ENCODE measurements at regions not wholly inside any gene's neighbourhood (a gene's known extent, or its start where the extent isn't known, plus 50 kb on each side); places are given as distances from the start of the nearest gene placed in this dataset.

DNA sequence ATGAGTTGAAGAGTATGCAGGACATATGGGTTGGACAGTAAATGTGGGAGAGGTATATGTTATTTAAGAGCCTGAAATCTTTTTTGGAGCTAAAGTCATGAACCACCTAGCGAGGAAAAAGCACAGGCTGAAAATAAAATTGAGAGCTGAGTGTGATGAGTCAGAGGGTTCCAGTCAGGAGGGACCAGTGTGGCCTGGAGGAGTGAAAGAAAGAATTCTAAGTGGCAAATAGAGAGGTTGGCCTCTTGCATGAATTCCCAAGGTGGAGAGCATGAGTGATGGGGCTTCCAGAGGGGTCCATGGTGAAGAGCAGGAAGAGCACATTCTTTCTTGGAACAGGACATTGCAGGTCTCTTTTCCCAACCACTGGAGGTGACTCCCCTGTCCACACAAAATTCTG, 282.6 kb downstream of the TDRD15 start:
- Mint-ChIP-seq H3K27me3 (no peaks in the 10 kb centered on the region), H3K36me3 (no peaks in the 10 kb centered on the region)
- ATAC-seq (ENCODE audit: low read depth in 2 of 2), result no peak

DNA sequence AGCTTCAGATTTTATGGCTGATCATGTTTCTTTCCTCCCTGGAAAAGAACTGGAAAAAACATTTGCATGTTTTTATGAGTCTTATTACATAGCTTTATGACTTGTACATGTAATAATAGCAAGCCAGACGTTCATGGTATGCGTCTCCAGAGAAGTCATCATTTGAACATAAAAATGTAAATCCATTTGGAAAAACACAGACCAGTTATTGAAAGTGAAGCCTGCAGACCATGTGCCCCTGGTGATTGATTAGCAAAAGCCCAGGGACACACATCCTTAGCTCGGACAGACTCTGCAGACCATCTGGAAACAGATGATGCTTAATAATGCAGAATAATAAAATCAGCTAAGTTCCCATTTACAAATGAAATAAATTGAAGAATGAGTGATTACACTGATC, 283.1 kb downstream of the TDRD15 start:
- no peak for ATAC-seq (ENCODE audit: low read depth in 2 of 2)
- H3K27ac Mint-ChIP-seq, result no peak overlapping the region
- H3K27me3 Mint-ChIP-seq, result no peaks in the 10 kb centered on the region
- H3K4me3 Mint-ChIP-seq, result no peak overlapping the region
- no peaks in the 10 kb centered on the region for H3K4me1 Mint-ChIP-seq
- peaks cover 0 to 9% (median 2%) of the 10 kb centered on the region in 7 donors for H3K9me3 Mint-ChIP-seq
- H3K36me3 Mint-ChIP-seq, result no peaks in the 10 kb centered on the region
- DNase-seq, result no peak

More for the DNA sequence above, 282.6 kb downstream of the TDRD15 start:
- H3K4me1 Mint-ChIP-seq, result no peaks in the 10 kb centered on the region
- DNase-seq, result no peak
- peaks cover 0 to 9% (median 0%) of the 10 kb centered on the region in 7 donors for H3K9me3 Mint-ChIP-seq
- no peak overlapping the region for H3K27ac Mint-ChIP-seq
- no peak overlapping the region for H3K4me3 Mint-ChIP-seq

DNA sequence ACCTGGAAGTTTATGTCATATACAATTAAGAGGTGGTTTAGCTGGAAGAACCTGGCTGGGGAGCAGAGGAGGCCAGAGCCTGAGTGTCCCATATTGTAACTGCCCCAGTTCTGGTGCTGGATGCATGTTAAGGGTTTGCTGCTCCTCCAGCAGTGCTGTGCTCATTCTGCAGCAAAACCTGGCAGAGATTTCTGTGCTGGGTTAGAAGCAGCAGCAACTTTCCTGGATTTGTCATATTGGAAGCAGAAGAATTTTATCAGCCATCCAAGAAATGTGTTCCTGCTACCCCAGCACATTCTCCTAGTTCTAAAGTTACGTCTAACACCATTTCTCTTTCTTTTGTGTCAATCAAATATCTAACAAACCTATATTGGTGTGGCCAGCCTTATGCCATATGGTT, 284.1 kb downstream of the TDRD15 start:
- Mint-ChIP-seq H3K36me3 (no peaks in the 10 kb centered on the region), H3K9me3 (peaks cover 0 to 4% (median 0%) of the 10 kb centered on the region in 7 donors), H3K27me3 (no peaks in the 10 kb centered on the region), H3K4me3 (no peak overlapping the region), H3K4me1 (no peaks in the 10 kb centered on the region), H3K27ac (no peak overlapping the region)
- no peak for ATAC-seq (ENCODE audit: low read depth in 2 of 2)
- no peak for DNase-seq

DNA sequence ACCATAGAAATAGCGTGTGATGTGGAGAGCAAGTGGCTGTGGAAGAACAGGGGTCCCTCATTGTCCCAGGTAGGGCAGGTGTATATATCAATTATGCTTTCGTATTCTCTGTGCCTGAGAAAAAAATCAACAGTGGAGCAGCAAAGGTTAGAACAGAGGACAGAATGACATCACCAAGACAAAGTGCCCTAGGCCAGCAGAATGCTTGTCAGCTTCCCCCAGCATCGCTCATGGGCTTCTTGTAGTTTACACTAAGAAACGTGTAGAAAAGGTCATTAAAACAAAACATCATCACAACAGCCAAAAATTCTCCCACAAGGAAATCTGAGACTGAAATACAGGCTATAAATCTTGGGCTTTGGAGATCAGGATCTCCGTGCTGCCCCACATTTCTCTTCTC, 288.0 kb downstream of the TDRD15 start:
- Mint-ChIP-seq H3K9me3 (peaks cover 0 to 8% (median 4%) of the 10 kb centered on the region in 7 donors), H3K27me3 (peaks cover 0 to 4% (median 0%) of the 10 kb centered on the region in 3 donors), H3K27ac (peak overlapping the region in 1 of 6 donors; percentile 6), H3K36me3 (no peaks in the 10 kb centered on the region), H3K4me1 (no peaks in the 10 kb centered on the region), H3K4me3 (no peak overlapping the region)
- ATAC-seq (ENCODE audit: low read depth in 2 of 2) (no peak), DNase-seq (no peak)

DNA sequence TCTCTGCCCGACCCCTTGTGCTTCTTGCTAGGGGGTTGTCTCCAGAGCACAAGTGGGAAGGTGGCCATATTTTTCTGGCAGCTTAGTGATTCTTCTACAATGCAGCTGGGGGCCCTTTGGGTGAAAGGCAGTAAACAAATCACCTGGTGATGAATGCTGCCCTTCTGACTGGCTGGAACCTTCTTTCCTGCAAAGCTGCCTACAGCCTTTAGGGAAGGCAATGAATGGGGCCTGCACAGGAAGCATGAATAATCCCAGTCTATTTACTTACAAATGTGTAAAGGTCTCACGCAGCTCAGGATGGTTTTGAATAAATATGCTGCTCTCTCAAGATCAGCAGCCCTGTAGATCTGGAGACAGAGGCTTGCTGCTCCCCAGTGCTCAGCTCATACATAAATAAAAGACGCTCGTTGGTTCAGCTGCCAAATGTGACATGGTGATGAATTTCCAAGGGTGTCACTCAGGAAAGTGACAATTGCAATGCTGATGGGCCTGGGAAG, 289.2 kb downstream of the TDRD15 start:
- ATAC-seq (ENCODE audit: low read depth in 2 of 2), result no peak
- Mint-ChIP-seq H3K4me3 (no peak overlapping the region), H3K4me1 (no peaks in the 10 kb centered on the region), H3K36me3 (no peaks in the 10 kb centered on the region), H3K27ac (no peak overlapping the region), H3K9me3 (peaks cover 0 to 8% (median 4%) of the 10 kb centered on the region in 7 donors), H3K27me3 (peaks cover 0 to 4% (median 0%) of the 10 kb centered on the region in 3 donors)
- DNase-seq, result no peak

DNA sequence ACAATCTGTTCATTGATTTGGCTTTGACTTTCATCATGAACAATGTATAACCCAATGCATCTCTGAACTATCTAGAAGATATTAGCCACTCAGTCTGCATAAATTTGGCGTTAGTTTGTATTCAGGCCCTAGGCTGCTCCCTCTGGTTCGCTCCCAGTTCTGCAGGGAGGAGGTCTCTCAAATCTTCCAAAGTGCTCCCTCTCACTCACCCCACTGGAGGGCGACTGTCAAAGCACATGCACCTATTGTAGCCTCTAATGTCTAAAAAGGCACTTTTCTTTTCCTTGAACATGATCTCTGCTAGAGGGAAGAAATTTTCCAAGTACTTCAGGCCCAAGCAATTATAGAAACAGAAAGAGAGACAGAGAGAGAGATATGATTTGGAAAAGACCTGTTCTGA, 291.5 kb downstream of the TDRD15 start:
- no peak overlapping the region for H3K4me3 Mint-ChIP-seq
- H3K27me3 Mint-ChIP-seq, result peaks cover 0 to 4% (median 0%) of the 10 kb centered on the region in 3 donors
- H3K36me3 Mint-ChIP-seq, result no peaks in the 10 kb centered on the region
- H3K27ac Mint-ChIP-seq, result no peak overlapping the region
- peaks cover 0 to 8% (median 4%) of the 10 kb centered on the region in 7 donors for H3K9me3 Mint-ChIP-seq
- ATAC-seq (ENCODE audit: low read depth in 2 of 2), result no peak
- no peaks in the 10 kb centered on the region for H3K4me1 Mint-ChIP-seq
- DNase-seq, result no peak

DNA sequence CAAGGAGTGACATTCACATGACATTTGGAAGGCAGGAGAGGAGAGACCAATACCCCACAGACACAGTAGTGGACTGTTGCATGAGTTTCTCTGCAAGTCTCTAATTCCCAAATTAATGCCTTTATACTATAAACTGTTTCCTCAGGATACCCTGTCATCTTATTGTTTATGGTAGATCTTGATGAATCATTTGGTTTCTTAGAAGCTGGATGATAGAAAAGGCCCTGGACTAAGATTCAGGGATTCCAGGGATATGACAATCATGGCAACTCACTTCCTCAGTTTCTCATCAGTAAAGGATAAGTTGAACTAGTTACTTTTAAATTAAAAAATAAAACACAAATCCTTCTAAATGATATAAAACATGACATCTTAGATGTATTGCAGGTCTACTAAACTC, 292.5 kb downstream of the TDRD15 start:
- peaks cover 0 to 8% (median 4%) of the 10 kb centered on the region in 7 donors for H3K9me3 Mint-ChIP-seq
- H3K27ac Mint-ChIP-seq, result no peak overlapping the region
- no peaks in the 10 kb centered on the region for H3K4me1 Mint-ChIP-seq
- DNase-seq, result no peak
- ATAC-seq (ENCODE audit: low read depth in 2 of 2), result no peak
- H3K27me3 Mint-ChIP-seq, result peaks cover 0 to 4% (median 0%) of the 10 kb centered on the region in 3 donors
- H3K4me3 Mint-ChIP-seq, result no peak overlapping the region
- no peaks in the 10 kb centered on the region for H3K36me3 Mint-ChIP-seq

DNA sequence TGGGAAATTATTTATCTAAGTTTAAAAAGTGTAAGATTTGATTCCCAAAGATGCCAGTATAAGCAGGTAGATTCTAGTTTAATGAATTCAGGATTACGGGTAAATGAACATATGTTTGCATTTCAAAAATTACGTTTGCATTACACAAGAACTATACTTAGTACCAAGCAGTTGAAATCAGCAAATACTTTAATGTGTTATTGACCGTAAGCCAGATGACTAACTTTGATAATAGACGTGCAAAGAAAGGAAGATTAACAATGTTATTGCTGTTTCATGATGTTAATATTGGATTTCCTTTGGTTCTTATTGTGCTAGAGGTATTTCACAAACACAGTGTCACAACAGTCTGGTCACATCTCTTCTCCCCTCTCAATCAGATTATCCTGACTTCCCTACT, 294.7 kb downstream of the TDRD15 start:
- Mint-ChIP-seq H3K9me3 (peaks cover 0 to 17% (median 10%) of the 10 kb centered on the region in 7 donors), H3K27ac (no peak overlapping the region), H3K4me1 (no peaks in the 10 kb centered on the region), H3K27me3 (peaks cover 0 to 4% (median 0%) of the 10 kb centered on the region in 3 donors), H3K36me3 (no peaks in the 10 kb centered on the region), H3K4me3 (no peak overlapping the region)
- DNase-seq, result no peak
- no peak for ATAC-seq (ENCODE audit: low read depth in 2 of 2)

DNA sequence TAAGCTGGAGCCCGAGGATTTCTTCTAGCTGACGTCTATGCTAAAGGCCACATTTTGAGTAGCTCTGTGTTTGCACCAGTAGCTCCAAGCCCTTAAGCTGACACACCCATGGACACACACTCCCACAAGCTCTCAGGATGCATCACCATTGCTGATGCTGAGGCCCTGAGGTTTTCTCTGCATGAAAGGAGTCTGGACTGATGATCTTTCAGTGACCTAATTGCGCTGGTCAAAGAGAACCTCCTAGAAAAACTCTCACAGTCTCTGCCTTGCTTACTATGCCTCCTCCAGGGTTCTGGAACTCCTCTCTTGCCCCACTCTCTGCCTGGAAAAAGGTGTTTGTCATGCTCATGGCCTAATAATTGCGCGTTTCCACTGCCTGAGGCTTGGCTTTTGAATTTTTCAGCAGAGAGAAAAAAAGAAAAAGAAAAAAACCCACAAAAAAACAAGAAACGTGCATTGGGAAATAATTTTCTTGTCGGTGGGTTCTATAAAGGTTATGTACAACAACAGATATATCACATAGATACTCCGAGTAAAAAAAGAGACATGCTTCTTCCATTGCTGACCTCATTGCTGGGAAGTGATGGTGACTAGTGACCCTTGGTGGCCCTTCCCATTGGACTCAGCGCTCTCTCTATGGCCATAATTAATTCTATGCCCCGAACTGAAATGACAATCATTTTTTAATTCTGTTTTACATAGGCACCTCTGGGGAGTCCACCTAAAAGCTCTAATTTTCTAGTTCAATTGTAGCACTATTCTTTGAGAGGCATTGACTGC, 297.0 kb downstream of the TDRD15 start:
- DNase-seq (no peak), ATAC-seq (ENCODE audit: low read depth in 2 of 2) (no peak)
- no peak overlapping the region for H3K27ac Mint-ChIP-seq
- no peaks in the 10 kb centered on the region for H3K36me3 Mint-ChIP-seq
- H3K4me1 Mint-ChIP-seq, result no peaks in the 10 kb centered on the region
- H3K4me3 Mint-ChIP-seq, result no peak overlapping the region
- H3K27me3 Mint-ChIP-seq, result peaks cover 0 to 2% (median 0%) of the 10 kb centered on the region in 3 donors
- H3K9me3 Mint-ChIP-seq, result peaks cover 0 to 15% (median 7%) of the 10 kb centered on the region in 7 donors

DNA sequence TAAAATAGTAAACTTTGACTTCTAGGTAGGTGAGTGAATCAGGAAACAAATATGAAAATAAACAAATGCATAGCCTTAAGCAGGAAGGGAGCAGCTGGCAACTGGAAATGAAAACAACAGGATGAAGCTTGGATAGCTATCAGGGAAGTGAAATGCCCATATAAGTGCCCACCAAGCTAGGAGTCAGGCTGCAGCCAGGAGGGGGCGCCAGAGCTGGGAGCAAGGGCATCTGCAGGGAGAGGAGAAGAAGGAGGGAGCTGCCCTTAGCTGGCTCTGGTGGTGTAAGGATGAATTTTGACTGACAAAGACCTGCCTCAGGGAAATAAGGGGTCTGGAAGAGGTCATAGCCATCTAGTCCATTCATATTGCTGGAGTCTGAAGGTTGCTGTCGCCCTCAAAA, 298.3 kb downstream of the TDRD15 start:
- Mint-ChIP-seq H3K36me3 (no peaks in the 10 kb centered on the region), H3K4me3 (no peak overlapping the region), H3K4me1 (no peaks in the 10 kb centered on the region), H3K27ac (peak overlapping the region in 1 of 6 donors; percentile 57), H3K9me3 (peaks cover 0 to 13% (median 7%) of the 10 kb centered on the region in 7 donors), H3K27me3 (no peaks in the 10 kb centered on the region)
- DNase-seq (no peak), ATAC-seq (ENCODE audit: low read depth in 2 of 2) (no peak)

DNA sequence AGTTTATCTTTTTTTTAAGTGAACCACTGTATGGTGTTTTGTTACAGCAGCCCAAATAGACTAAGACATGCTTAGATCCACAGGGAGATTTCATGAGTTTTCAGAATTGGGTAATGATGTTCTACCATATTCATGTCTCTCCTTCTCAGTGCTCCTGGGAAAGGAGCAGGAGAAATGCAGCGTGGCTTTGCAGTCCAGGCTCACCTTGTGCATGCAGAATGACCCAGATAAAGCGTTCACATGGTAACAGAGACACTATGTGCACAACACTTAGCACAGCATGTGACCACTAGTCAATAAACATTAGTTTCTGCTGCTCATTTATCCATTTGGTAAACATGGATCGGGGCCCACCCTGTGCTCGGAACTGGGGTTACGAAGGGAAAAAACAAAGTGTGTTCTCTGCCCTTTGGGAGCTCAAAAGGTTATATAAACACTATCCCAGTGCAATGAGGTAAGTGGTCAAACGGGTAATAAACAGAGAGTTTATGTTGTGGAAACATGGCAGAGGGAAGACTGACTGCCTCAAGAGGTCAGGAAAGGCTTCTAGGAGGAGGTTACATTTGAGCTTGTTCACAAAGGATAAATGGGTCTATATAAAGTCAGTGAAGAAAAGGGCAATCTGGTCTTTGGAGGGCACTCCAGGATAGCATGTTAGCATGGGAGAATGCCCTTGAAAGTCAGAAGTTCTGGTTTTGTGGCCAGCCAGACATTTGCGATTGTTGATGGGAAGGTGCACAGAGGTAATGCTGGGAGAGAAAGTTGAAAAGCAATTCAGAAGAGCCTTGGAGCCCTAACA, 299.2 kb downstream of the TDRD15 start:
- Mint-ChIP-seq H3K27ac (no peak overlapping the region), H3K4me1 (no peaks in the 10 kb centered on the region), H3K9me3 (peaks cover 2 to 16% (median 8%) of the 10 kb centered on the region in 7 donors), H3K36me3 (no peaks in the 10 kb centered on the region), H3K4me3 (no peak overlapping the region), H3K27me3 (no peaks in the 10 kb centered on the region)
- ATAC-seq (ENCODE audit: low read depth in 2 of 2) (no peak), DNase-seq (no peak)

DNA sequence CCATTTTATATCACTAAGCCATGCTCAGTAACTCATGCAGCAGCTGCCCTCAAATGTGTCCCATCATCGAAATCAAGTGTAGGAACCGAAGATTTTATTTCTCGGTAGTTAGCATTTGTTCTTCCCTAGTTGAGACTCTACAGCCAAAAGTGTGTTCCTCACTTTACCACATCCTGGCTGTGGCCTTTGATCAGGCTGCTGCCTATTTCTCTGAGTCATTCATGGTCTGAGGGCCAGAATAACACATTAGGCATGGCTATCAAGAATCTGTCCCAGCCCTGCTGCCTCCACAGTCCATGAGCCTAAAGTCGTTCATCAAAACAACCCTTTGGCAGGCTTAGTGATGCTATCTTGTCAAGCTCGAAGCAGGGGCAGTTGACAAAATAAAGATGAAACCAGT, 300.1 kb downstream of the TDRD15 start:
- no peak for DNase-seq
- H3K36me3 Mint-ChIP-seq, result no peaks in the 10 kb centered on the region
- no peaks in the 10 kb centered on the region for H3K27me3 Mint-ChIP-seq
- peaks cover 2 to 17% (median 8%) of the 10 kb centered on the region in 7 donors for H3K9me3 Mint-ChIP-seq
- no peaks in the 10 kb centered on the region for H3K4me1 Mint-ChIP-seq
- no peak overlapping the region for H3K27ac Mint-ChIP-seq
- no peak for ATAC-seq (ENCODE audit: low read depth in 2 of 2)
- H3K4me3 Mint-ChIP-seq, result no peak overlapping the region

DNA sequence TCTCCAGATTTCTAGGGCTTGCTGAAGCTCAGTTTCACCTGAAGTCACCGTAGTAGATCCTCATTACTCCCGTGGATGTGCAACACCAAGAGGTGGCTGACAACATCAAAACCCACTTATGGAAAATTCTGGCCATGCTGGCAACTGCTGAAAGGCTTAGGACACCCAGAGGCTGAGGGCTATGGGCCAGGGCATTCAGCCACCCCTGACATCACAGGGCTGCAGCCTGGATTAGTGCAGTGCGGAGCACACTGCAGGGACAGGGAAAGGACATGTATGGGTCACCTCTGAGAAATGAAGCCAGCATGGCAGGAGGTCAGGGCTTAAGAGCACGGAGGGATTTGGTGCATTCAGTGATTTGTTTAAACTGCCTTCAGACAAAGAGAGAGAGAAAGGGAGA, 300.6 kb downstream of the TDRD15 start:
- Mint-ChIP-seq H3K27me3 (no peaks in the 10 kb centered on the region), H3K9me3 (peaks cover 2 to 17% (median 8%) of the 10 kb centered on the region in 7 donors), H3K36me3 (no peaks in the 10 kb centered on the region), H3K4me3 (no peak overlapping the region), H3K27ac (no peak overlapping the region), H3K4me1 (no peaks in the 10 kb centered on the region)
- DNase-seq (no peak), ATAC-seq (ENCODE audit: low read depth in 2 of 2) (no peak)

DNA sequence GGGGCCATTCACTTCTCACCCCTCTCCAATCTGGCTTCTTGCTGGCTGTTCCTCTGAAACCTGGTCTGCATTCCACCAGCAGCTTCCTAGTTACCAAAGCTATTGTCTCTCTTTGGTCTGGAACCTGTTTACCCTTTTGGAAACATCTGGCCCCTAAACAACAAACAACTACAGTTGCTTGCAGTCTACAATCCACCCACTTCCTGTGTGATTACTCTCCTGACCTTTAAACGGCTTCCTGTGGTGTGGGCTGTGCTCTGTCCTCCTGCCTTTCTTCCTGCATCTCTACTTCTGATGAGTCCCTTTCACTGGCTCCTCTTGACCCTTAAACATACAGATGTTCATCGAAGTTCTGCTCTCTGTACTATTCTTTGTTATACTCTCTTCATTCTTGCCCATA, 303.8 kb downstream of the TDRD15 start:
- peaks cover 0 to 22% (median 7%) of the 10 kb centered on the region in 7 donors for H3K9me3 Mint-ChIP-seq
- H3K27ac Mint-ChIP-seq, result no peak overlapping the region
- DNase-seq (no peak), ATAC-seq (ENCODE audit: low read depth in 2 of 2) (no peak)
- H3K36me3 Mint-ChIP-seq, result no peaks in the 10 kb centered on the region
- peak overlapping the region in 1 of 8 donors; percentile 15 for H3K4me3 Mint-ChIP-seq
- no peaks in the 10 kb centered on the region for H3K27me3 Mint-ChIP-seq
- no peaks in the 10 kb centered on the region for H3K4me1 Mint-ChIP-seq
